ENCODE measurements at regions not wholly inside any gene's neighbourhood (a gene's known extent, or its start where the extent isn't known, plus 50 kb on each side); places are given as distances from the start of the nearest gene placed in this dataset.

- TF ChIP-seq ZNF513 (CRISPR knock-in tag; conservative IDR thresholded peaks at IDR 0.05), result no peak
- no peak for TF ChIP-seq ZHX2 (IDR thresholded peaks at IDR 0.05; ENCODE audit: low read depth)
- no peak for TF ChIP-seq ZHX2 (CRISPR knock-in tag; IDR thresholded peaks at IDR 0.05; ENCODE audit: borderline replicate concordance)
- TF ChIP-seq ZNF572 (CRISPR knock-in tag; IDR thresholded peaks at IDR 0.05), result no peak
Measured at GRCh38 chr3:26058901-26059321, 269.0 kb downstream of the OXSM start.

All from HepG2 (cell line).